GM18858 (cell line): ENCODE measurements at regions not wholly inside any gene's neighbourhood (a gene's known extent, or its start where the extent isn't known, plus 50 kb on each side); places are given as distances from the start of the nearest gene placed in this dataset.

ENCODE experiments used
- ATAC-seq: cut with Tn5 transposase; IDR thresholded peaks from one replicate; pipeline ENCODE4 v1.9.1; 2021; ENCODE audit not compliant: unreplicated experiment

DNA sequence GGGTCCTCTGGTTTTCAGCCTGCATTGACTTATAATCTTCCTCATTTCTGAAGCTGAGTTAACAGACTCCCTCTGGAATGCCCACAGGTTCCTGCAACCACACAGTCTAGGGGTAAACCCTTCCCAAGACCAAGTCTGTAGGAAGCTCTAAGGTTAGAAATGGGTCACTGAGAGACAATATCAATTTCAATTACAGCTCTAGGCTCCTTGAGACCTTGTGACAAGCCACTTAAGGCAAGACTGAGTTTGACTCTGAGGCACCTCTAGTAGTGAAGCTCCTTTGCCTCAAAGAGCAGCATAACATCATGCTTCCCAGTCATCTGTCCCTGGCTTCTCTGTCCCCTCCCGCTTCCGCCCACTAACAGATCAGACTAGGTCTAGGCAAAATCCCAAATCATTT lies 333.2 kb upstream of the JARID2 start:
- ATAC-seq, result no peak

DNA sequence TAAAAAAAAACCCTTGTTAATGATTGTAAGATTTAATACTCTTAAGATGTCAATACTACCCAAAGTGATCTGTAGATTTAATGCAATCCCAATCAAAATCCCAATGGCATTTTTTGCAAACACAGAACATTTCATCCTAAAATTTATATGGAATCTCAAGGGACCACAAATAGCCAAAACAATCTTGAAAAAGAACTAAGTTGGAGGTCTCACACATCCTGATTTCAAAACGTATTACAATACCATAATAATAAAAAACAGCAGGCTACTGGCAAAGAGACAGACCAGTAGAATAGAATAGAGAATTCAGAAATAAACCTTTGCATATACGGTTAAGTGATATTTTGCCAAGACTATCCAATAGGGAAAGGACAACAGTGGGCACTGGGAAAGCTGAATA lies 331.9 kb upstream of the JARID2 start:
- no peak for ATAC-seq

DNA sequence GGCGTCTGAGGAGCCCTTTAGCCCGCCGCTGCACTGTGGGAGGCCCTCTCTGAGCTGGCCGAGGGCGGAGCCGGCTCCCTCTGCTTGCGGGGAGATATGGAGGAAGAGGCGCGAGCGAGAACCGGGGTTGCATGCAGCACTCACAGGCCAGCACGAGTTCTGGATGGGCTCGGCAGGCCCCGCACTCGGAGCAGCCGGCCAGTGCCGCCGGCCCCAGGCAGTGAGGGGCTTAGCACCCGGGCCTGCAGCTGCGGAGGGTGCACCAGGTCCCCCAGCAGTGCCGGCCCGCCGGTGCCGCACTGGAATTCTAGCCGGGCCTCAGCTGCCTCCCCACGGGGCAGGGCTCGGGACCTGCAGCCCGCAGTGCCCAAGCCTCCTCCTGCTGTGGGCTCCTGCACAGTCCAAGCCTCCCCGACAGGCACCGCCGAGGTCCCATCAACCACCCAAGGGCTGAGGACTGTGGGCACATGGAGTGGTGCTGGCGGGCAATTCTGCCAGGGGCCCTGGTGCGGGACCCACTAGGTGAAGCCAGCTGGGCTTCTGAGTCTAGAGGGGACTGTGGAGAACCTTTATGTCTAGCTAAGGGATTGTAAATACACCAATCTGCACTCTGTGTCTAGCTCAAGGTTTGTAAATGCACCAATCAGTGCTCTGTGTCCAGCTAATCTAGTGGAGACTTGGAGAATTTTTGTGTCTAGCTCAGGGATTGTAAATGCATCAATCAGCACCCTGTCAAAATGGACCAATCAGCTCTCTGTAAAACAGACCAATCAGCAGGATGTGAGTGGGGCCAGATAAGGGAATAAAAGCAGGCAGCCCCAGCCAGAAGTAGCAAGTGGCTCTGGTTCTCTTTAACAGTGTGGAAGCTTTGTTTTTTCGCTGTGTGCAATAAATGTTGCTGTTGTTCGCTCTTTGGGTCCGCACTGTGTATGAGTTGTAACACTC lies 329.7 kb upstream of the JARID2 start:
- no peak for ATAC-seq

DNA sequence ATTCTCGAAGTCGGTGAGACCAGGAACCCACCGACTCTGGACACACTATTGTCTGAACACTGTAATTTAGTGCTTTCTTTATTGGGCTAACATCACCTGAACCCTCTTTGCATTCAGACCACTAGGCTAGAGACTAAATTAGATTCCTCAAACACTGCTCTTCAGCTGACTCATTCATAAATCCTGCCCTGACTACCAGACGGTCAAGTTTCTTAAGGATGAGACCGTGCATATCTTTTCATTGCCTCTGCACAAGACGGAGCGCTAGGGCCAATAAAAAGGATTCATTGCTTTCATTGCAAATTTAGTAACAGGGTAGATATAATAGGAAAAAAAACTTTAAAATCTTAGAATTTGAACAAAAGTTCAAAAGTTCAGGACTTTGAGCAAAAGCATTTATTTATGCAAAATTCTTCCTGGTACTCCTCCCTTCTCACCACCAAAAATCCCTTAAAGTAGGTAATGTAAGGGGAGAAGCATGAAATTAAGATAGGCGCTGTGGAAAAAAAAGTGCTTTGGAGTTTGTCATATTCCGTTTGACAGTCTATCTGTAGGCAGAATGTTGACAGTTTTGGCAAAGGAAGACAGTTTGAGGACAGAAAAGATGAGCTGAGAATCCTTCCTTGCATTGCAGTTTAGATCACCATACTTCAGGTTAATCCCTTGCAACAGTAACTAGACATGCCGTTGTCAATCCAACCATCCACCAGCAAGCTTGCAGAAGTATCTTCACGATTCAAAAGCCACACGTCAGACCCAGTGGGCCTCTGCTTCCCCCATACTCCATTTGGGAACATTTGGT lies 328.6 kb upstream of the JARID2 start:
- ATAC-seq, result no peak

DNA sequence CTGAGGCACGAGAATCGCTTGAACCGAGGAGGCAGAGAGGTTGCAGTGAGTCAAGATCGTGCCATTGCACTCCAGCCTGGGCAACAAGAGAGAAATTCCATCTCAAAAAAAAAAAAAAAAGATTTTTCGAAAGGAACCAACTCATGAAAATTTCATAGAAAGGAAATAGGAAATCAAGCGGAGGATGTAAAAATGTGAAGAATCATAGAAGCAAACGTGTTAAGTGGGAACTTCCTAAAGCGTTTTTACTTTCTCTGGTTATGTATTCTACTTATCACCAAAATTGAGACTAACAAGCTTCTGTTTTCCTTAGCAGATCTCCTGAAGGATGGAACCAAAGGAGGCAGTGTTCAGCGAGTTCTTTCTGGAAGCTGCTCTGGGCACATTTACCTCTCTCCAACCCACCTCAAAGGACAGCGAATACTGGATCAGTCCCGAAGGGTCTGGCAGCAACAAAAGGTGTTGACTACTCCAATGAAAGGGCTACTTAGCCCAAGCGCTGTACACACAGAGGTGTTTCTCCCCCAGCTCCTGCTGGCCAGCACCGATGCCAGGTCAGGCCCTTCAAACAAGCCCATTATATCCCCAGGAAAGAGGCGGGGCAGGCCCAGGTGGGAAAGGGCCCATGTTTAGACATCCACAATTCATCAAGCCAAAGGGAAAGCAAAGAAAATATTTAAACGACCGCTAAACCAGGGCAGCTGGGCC lies 327.5 kb upstream of the JARID2 start:
- ATAC-seq, result no peak

DNA sequence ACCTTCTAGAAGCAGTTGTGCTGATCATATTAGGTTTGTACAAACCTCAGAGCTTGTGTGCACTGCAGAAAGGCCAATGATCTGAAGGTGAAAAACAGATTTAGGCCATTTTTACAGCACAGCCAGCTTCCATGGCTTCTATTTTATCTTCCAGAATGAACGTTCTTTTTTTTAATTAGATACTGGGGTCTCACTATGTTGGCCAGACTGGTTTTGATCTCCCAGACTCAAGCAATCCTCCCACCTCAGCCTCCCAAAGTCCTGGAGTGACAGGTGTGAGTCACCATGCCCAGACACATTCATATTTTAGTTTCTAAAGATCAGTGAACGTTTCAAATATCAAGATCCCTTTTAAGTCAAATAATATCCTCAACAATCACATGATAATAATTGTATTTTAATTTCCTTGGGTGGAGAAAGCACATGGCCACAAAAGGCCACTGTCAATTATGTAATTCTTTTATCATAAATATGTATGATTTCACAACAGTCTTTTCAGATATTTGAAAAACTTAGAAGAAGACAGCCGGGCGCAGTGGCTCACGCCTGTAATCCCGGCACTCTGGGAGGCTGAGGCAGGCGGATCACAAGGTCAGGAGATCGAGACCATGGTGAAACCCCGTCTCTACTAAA lies 326.7 kb upstream of the JARID2 start:
- ATAC-seq, result no peak

DNA sequence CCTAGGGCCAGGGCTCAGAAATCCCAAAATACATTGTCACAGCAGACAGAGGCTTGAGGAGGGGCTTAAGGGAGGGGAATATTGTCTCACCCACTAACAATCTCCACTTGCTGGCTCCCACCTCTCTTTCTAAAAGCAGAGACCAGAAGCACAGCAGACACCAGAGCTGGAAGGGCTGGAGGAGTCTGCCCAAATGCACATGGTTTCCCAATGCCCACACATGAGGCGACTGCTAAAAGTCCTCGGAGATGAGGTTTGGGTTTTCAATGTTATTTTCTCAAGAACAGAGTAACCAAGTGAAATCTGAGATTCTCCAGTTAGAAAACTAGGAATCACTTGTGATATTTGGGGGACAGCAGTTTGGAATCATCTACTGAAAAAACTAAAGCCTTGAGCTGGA lies 325.6 kb upstream of the JARID2 start:
- ATAC-seq, result no peak

DNA sequence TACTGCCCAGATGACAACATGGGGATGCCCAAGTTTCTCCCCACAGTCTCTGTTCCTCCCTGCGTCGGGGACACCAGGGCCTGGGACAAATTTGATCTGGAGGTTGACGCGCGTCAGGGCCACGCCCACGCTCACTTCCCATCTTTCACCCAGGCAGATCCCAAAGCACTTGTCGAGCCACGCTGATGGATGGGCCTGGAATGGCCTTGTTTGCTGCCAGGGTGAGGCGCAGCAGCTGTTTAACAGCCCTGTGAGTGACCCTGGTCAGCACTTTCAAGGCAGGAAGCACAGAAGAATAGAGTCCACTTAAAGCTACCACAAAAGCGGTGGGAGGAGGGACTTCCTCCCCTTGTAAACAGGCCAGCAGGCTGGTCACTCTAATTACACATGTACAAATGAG lies 324.7 kb upstream of the JARID2 start:
- no peak for ATAC-seq

DNA sequence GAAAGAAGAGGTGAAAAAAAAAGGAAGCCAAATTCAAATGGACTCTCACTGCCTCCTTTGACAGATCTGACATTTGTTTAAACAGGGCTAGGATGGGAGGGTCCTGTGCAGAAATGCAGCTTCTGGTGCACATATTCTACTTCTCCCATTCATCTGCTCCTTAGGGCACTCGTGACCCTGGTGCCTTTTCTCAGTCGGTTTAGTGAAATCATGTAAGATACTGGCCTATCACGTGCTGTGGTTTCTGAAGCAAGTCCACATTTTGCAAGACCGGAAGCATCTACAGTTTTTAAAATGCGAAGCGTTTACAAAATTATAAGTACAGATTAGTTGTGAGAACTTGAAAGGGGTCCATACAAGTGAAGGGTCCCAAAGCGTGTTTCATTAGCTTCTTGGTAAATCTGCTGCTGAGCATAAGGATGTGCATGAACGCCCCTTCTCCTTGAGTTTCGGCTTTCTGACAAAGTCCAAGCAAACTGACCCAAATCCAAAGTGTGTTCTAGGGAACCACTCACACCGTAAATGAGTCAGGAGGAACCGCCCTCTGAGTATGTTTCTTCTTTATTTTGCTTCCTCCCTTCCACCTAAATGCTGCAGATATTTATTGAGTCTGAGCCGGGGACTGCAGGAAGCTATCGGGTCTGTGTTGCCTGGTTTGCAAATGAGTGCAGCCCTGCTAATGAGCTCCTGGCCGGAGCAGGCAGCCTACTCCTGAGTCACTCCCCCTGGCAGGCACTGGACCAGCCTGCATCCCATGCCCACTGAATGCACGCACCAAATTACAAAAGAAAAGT lies 323.8 kb upstream of the JARID2 start:
- no peak for ATAC-seq

DNA sequence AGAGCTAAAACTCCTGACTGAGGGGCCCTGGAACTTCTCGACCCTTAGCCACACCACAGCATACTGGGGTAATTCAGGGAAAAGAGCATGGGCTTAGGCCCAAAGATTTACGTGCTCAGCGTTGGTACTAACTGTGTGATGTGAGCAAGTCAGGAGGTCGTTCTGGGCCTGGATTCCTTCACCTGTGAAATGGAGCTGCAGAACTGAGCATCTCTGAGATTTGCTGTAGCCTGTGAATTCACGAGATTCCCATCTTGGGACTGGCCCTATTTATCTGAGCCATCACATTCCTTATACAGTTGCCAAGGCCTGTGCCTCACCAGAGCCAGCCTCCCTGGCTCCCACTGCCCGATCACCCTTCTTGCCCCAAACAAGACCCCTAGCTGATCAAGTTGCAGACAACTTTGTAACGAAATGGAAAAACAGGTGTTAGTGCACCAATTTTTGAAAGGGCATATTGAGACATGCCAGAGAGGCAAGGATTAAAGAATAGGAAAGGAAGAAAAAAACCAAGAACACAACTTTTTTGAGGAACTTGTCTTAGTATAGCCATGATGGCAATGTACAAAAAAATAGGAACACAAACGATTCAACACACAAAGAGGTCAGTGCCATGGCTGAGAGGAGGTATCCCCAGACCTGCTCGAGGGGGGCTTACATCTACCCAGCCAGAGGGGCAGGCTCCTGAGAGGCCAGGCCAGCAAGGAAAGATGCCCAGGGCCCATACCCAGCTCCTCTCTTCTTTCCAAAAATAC lies 323.0 kb upstream of the JARID2 start:
- ATAC-seq, result no peak

DNA sequence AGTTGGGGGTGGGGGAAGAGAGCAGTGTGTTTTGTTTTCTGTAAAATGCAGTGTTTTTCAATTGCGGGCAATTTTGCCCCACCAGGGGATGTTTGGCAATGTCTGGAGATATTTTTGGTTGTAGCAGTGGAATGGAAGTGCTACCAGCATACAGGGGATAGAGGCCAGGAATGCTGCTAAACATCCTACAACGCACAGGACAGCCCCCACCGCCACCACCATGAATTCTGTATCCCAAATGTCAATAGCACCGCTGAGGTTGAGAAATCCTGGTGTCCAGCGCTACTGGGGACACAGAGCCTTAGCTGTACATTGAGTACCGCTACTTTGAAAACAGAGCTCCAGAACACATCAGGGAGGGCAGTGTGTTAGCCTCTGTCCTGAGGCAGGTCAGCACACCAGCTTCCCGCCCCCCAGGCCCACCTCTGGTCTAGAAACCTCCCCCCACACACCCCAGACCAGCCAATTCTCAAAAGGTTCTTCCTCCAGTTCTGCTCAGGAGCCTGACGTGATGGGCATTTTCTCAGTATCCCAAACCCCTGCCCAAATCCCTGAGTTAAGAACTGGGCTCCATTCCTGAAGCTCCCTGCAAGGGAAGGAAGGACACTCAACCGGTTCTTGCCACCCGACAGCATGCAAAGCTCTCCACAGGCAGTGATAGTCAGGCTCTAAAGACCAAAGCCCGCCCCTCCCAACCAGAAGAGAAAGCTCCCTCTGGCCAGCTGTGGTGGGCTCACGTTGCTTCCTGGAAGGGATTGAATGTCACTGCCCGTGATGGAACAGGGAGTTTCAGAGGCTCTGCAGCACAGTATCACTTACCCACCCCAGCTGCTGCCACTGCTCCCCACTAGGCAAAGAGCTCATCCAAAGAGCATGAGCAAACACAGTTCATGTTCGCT lies 321.5 kb upstream of the JARID2 start:
- no peak for ATAC-seq

DNA sequence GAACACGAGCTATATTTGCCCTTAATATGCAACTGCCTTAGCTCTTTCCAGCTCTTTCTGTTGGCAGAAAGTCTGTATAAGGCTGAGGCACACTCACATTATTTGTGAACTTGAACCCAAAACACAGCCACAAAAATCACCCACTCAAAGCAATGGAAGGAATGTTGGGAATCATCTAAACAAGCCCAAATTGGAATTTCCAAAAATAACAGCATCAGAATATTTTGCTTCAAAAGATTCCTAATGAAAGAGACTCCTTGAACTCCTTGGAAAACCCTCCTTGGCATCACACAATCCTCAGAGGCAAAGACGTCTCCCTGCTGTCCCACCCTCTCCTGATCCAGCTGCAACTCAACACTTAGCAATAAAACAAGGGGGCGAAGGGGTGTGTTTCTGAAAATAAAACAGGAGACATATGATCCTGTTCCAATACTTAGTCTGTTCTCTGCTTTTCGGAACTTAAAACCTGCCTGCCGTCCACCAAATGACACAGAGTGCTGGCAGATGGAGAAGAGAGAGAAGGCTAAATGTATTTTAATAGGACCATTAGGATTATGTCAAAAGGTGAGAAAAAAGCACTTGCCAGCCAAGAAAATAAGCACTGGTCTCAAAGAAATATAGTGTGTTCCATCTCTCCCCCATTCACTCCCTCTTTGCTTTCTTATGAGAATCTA lies 320.7 kb upstream of the JARID2 start:
- ATAC-seq, result no peak

DNA sequence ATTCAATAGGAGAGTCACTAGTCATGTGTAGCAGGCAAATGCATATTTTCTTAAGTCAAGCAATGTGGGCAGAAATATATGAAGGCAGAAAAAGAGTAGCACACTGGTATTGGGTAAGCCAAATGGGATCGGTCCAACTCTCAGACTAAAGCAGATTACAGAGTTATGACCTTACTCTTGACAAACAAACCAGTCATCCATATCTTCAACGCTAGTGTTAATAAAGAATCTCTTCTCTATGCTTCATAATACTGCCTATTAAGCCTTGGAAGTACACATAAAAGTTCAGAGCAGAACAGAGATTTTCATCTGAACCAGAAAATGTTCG lies 320.2 kb upstream of the JARID2 start:
- no peak for ATAC-seq

DNA sequence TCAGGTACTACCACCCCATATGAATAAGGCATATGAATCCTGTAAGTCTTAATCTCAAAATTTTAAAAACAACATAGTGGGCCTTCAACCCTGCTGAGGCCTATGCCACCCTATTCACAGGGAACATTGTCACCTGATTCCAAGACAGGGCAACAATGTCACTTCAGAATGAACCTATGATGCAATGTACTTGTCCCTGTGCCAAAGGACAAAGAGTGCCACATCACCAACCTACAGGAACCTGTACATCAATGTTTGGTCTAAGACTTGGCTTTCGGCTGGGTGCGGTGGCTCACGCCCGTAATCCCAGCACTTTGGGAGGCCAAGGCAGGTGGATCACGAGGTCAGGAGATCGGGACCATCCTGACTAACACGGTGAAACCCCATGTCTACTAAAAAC lies 318.5 kb upstream of the JARID2 start:
- ATAC-seq, result no peak

DNA sequence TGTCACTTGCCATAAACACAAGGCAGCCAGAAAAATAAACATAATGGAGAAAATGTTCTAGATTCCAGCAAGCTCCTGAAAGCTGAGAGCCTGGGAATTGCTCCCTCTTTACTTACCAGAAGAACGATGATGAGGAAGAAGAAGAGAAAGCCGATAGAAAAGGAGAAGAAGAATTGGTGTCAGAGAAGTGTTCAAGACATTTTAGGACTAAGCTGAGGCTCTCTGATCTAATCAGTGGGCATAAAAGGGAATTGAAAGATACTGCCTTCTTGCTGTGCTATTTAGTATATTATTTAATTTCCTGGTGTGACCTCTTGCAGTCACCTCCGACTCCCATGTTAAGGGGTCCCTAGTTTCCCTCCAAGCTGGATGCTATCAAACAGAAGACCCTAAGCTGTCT lies 316.6 kb upstream of the JARID2 start:
- no peak for ATAC-seq

DNA sequence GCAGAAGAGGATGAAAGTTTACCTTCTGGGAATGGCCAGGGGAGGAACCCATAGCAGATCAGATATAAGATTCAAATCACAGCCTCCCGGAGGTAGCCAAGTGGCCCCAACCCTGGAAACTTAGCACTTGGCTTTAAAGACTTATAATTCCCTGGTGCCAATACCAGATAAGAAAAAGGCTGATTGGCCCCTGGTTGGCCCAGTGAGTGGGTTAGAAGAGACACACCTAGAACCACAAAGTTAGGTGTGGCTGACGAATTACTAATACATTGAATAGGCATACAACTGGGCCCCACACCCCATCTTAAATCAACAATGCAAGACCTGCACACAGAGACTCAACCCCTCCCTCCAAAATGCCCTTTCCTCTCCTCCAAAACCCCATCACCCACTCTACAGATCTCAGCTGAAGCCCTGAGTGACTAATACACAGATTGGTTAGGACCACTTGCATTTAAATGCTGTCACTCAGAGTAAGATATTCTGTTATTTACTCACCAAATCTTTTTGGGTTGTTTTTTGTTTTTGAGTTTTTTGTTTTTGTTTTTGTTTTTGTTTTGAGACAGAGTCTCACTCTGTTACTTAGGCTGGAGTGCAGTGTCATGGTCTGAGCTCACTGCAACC lies 315.4 kb upstream of the JARID2 start:
- no peak for ATAC-seq

DNA sequence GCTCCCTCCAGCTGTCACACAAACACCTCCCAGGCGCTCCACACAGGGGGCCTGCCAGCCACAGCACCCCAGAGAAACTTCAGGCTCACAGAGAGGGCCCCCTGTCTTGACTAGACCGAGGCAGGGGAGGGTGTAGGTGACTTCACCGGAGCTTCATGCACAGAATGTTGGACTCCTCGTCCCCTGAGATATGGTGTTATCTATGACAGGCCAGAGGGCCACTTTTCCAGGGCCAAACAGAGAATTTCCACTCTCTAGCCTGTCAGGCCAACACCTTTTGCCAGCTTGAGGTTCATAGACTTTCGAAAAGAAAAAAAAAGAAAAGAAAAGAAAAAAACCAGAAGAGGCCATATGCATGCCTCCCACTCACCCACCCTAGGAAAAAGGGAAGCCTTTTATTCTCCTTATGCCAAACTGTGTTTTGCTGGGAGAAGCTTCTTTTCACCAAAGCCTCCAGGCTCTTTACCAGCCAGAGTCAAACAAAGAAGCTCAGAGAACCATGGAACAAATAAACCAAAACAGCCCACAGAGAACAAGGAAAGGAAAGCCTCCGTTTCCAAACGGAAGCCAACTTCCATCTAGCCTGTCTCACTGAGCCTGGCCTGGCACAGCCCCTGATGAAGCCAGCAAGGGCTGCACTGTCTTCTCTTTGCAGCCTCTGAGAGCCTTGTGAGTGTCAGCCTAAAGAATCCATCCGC lies 313.2 kb upstream of the JARID2 start:
- no peak for ATAC-seq
